Left lung (tissue), 4 donors: ENCODE measurements at regions not wholly inside any gene's neighbourhood (a gene's known extent, or its start where the extent isn't known, plus 50 kb on each side); places are given as distances from the start of the nearest gene placed in this dataset.

Source experiments
- ATAC-seq: fragments of 200-7000 bp; cut with Tn5 transposase; one replicate; pipeline ENCODE4 v1.9.1; 2020; ENCODE audit warnings: moderate library complexity
- DNase-seq, 4 donors: peaks; one replicate each; pipeline ENCODE4 v3.0.0-alpha.2; 2013 to 2020
- H3K27ac ChIP-seq, 2 donors: fragments of 200-600 bp; sonication (generic) in 1 of 2; one replicate each; pipeline versions ENCODE4 v1.5.0 to v1.8.0; 2020 to 2021
- H3K27me3 ChIP-seq, 2 donors: fragments of 200-600 bp; sonication (generic) in 1 of 2; one replicate each; pipeline versions ENCODE4 v1.5.0 to v1.8.0; 2020 to 2021
- H3K36me3 ChIP-seq, 2 donors: fragments of 200-600 bp; sonication (generic) in 1 of 2; one replicate each; pipeline versions ENCODE4 v1.5.0 to v1.8.0; 2020 to 2021
- H3K4me1 ChIP-seq, 2 donors: fragments of 200-600 bp; one replicate each; pipeline ENCODE4 v1.8.0; 2021
- H3K4me3 ChIP-seq, 2 donors: fragments of 200-600 bp; sonication (generic) in 1 of 2; one replicate each; pipeline versions ENCODE4 v1.5.0 to v1.8.0; 2020 to 2021; ENCODE audit warnings: mild to moderate bottlenecking in 1 of 2
- H3K9me3 ChIP-seq, 2 donors: fragments of 200-600 bp; sonication (generic) in 1 of 2; one replicate each; pipeline versions ENCODE4 v1.5.0 to v1.8.0; 2020 to 2021
- CTCF ChIP-seq, 2 donors: fragments of 200-600 bp; sonication (generic) in 1 of 2; IDR thresholded peaks; one replicate each; pipeline versions ENCODE4 v1.5.0 to v1.8.0; 2021; ENCODE audit warnings: antibody characterized with exemption in 2 of 2
- intact Hi-C, 2 donors: fragments of 100-400 bp; cut with DNase I; formaldehyde crosslinking; loops; one replicate each; pipeline versions ENCODE4 v1.11.2 to v1.14.2; 2022
- donor health status: DM: no; HTN: yes; CAD: no.
- donor health status: DM: no; HTN: no; CAD: no.

- ATAC-seq (no peak), DNase-seq (no peak)
- no peak overlapping the region for H3K4me3 ChIP-seq
- H3K4me1 ChIP-seq, result no peaks in the 10 kb centered on the region
- intact Hi-C loops, result no loop called here
- no peaks in the 10 kb centered on the region for H3K9me3 ChIP-seq
- no peak for TF ChIP-seq CTCF (IDR thresholded peaks at IDR 0.05)
- H3K27ac ChIP-seq, result no peak overlapping the region
- H3K27me3 ChIP-seq, result no peaks in the 10 kb centered on the region
- no peaks in the 10 kb centered on the region for H3K36me3 ChIP-seq
Measured at GRCh38 chr2:40540026-40540425, 88.1 kb upstream of the SLC8A1 start.

GRCh38 chr2:40543381-40543780, 91.5 kb upstream of the SLC8A1 start:
- no peak for DNase-seq
- H3K27me3 ChIP-seq, result no peaks in the 10 kb centered on the region
- ATAC-seq, result no peak
- no peaks in the 10 kb centered on the region for H3K4me1 ChIP-seq
- no peak overlapping the region for H3K27ac ChIP-seq
- H3K4me3 ChIP-seq, result no peak overlapping the region
- no peaks in the 10 kb centered on the region for H3K36me3 ChIP-seq
- intact Hi-C loops, result no loop called here
- no peak for TF ChIP-seq CTCF (IDR thresholded peaks at IDR 0.05)
- no peaks in the 10 kb centered on the region for H3K9me3 ChIP-seq

- intact Hi-C loops, result no loop called here
- no peaks in the 10 kb centered on the region for H3K36me3 ChIP-seq
- no peak for DNase-seq
Measured at GRCh38 chr2:40544072-40544471, 92.2 kb upstream of the SLC8A1 start.

GRCh38 chr2:40545645-40546044, 93.8 kb upstream of the SLC8A1 start:
- intact Hi-C loops, result no loop called here
- no peaks in the 10 kb centered on the region for H3K36me3 ChIP-seq
- no peak overlapping the region for H3K27ac ChIP-seq
- TF ChIP-seq CTCF (IDR thresholded peaks at IDR 0.05), result no peak
- no peaks in the 10 kb centered on the region for H3K9me3 ChIP-seq
- DNase-seq (no peak), ATAC-seq (no peak)
- H3K27me3 ChIP-seq, result no peaks in the 10 kb centered on the region
- H3K4me1 ChIP-seq, result no peaks in the 10 kb centered on the region
- H3K4me3 ChIP-seq, result no peak overlapping the region

More at GRCh38 chr2:40544072-40544471, 92.2 kb upstream of the SLC8A1 start:
- ATAC-seq, result no peak
- TF ChIP-seq CTCF (IDR thresholded peaks at IDR 0.05), result no peak
- Histone ChIP-seq H3K4me1 (no peaks in the 10 kb centered on the region), H3K4me3 (no peak overlapping the region), H3K27me3 (no peaks in the 10 kb centered on the region), H3K9me3 (no peaks in the 10 kb centered on the region), H3K27ac (no peak overlapping the region)

GRCh38 chr2:40546439-40547191, 94.7 kb upstream of the SLC8A1 start:
- Histone ChIP-seq H3K4me3 (no peak overlapping the region), H3K27ac (no peak overlapping the region), H3K4me1 (no peaks in the 10 kb centered on the region), H3K27me3 (no peaks in the 10 kb centered on the region), H3K36me3 (no peaks in the 10 kb centered on the region), H3K9me3 (no peaks in the 10 kb centered on the region)
- intact Hi-C loops, result no loop called here
- ATAC-seq, result no peak
- no peak for TF ChIP-seq CTCF (IDR thresholded peaks at IDR 0.05)
- DNase-seq, result no peak
